ENCODE measurements at regions not wholly inside any gene's neighbourhood (a gene's known extent, or its start where the extent isn't known, plus 50 kb on each side); places are given as distances from the start of the nearest gene placed in this dataset.

- TF ChIP-seq CTCF (IDR thresholded peaks at IDR 0.05) = no peak
- TF ChIP-seq POLR2A (IDR thresholded peaks at IDR 0.05) = no peak
Measured at GRCh38 chr5:33340195-33340594, 100.6 kb upstream of the TARS1 start.

All from lower leg skin (tissue), 3 donors.